Activated CD4-positive, alpha-beta T cell treated with anti-CD3 and anti-CD28 coated beads for 4 hours (primary cell): ENCODE measurements at regions not wholly inside any gene's neighbourhood (a gene's known extent, or its start where the extent isn't known, plus 50 kb on each side); places are given as distances from the start of the nearest gene placed in this dataset.

Source experiments
- DNase-seq, 2 donors: peaks; one replicate each; pipeline ENCODE4 v3.0.0-alpha.2; 2020

DNA sequence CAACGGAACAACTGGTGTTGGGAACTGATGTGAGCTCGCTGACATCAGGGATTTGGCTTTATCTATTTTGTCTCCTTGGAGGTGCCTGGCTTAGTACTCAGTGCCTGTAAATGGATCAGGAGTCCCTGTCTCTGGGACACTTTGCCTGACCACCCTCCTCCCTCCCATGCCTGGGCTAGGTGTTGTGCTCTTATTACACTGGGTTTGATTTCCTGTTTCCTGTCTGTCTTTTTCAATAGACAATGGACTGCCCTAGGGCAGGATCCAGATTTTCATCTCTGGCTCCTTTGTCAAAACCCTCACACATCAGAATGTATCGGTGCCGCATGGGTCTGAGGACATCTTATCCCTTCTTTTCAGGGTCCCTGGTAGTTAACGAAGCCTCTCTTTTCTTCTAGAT, 223.6 kb upstream of the ASIC2 start:
- no peak for DNase-seq

DNA sequence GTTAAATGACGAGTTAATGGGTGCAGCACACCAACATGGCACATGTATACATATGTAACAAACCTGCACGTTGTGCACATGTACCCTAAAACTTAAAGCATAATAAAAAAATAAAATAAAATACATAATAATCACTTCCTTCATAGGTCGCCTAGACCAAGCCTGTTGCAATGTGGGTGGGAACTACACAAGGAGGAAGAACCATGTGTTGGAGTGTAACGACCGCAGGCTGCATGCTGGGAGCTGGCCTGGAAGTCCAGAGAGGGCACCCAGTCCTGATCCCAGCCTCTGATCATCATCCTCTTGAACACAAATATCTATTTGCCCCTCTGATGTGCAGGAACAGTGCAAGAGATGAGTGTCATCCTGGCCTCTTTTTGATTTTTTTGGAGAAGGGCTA, 224.7 kb upstream of the ASIC2 start:
- DNase-seq: no peak

DNA sequence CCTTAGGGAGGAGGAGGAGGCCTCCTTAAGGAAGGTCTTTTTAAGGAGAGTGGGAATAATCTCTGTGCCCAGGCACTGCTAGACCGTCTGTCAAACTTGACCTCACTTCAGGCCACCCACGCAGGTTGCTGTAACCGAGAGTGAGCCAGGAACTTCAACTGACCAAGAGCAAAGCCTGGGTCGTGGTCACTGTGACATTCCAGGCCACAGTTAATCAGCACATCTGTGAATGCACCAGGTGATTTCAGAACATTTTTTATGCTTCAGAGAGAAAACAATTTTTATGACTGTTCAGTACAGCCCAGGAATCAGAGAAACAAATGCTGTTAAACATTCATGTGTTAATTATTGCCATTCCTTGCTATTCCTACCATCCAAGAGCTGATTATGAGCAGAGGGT, 226.6 kb upstream of the ASIC2 start:
- no peak for DNase-seq

DNA sequence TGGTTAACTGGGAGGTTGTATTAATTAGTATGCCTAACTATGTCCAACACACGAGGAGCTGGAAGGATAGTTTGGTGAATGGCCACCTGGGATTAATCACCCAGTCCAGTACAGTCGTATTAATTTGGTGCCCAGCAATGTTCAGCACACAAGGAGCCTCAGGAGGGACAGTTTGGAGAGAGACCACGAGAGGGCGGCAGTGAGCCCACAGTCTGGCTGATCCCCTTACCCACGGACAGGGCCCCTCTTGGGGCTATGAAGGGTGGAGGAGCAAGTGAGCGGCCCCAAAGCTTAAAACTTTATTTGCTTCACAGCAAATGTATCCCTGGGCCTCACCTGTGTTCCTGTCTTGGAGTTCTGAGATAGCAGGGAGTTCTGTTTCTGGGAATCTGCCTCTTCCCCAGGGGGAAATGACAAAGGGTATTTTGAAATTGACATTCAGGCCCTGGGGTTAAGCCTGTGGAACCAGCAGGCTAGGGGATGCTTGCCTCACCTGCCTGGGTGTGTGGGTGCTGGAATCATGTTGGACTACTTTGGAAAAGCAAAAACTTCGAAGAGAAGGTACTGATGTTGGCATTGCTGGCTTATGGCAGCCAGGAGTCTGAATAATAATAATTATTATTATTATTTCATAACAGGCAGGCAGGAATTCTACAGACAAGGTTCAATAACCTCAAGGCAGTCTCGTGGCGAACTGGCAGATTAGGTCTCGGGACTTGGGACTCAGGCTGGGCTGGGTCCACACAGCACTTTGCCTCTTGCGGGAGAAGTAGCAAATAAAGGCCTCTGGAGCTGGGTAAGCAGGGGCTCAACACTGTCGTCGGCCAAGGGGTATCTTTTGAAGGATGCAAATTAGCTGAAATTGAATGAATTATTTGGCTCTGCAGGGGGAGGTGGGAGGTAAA, 227.6 kb upstream of the ASIC2 start:
- DNase-seq: peak in 1 of 2 donors; percentile 23

DNA sequence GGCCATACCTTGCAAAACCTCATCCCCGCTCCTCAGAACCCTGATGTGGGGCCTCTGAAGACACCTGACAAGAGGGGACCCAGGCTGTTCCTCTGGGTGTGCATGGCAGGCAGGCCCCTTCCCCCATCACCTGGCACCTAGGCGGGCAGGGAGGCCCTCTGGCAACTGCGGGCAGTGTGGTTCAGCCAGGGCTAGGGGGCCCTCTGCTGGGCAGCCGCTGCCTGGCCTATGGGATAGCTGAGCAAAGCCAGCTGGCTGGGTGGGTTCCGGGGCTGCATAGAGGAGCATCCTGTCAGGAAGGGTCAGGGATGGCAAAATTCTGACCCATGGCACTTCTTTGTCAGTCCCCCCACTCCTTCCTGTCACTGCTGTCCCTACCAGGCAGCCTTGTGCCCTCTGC, 228.7 kb upstream of the ASIC2 start:
- no peak for DNase-seq

DNA sequence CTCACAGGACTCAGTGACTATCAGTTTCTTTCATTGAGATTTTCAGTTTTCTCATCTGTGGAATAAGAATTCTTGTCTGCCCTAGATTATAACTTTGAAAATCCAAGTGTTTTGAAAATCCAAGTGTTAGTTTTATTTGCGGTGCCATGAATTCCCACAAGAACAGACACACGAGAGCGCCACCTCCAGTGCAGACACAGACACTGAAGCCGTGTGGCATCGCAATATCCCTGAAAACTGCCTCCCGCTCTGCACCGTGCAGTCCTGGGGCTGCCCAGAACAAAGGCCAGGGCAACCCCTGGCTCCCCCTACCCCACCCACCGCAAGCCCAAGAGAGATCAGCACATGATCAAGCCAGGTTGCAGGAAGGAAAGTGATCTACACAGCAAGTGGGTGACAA, 229.5 kb upstream of the ASIC2 start:
- no peak for DNase-seq

DNA sequence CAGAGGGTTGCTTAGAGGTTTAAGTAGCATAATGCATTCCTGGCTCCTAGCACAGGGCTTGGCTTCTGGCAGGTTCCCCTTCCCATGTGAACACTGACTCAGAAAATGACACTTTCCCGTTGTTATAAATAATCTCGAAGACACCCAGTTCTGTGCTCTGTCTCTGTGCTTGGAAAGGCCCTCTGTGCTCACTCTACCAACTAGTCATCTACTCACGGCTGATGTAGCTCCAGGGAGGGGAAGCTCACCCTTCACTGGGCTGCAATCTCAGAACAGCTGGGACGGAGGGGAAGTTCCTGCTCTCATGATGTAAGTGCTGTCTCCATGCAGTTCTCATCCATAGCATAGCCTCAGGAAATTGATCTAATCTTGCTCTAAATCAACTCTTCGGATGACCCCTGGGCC, 230.5 kb upstream of the ASIC2 start:
- DNase-seq: no peak

DNA sequence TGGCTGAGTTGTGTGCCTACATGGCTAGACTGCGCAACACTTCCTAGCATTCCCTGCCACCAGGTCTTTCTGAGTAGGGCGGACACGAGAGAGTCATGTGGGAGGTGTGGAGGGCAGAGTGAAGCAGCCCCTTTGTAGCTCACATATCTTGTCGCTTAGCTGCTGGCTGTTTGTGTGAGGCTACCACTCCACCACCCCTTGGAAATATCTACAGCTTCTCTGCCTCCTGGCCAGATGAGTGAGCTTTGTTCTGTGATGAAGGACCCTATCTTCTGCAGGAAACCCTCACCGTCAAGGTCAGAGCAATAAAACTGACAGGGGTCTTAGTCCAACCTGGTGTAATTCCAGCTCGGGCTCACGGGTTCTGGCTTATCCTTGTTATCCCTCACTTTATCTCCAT, 232.1 kb upstream of the ASIC2 start:
- no peak for DNase-seq

DNA sequence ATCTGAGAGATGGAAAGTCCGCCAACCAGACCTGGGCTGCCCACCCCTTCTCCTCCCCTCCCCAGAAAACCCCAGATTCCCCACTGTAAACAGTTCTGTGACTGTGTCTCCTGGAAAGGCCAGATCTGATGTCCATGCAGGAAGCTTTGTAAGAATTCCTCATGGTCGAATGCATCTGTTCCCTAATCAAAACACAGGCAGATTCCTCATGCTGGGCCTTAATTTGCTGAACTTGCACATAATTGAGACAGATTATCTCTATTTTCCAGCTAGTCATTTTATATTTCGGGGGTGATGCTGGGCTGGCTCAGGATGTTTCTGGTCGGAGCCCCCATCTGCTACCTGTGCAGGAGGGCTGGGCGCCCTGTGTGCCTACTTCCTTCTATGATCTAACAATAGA, 233.6 kb upstream of the ASIC2 start:
- no peak for DNase-seq

DNA sequence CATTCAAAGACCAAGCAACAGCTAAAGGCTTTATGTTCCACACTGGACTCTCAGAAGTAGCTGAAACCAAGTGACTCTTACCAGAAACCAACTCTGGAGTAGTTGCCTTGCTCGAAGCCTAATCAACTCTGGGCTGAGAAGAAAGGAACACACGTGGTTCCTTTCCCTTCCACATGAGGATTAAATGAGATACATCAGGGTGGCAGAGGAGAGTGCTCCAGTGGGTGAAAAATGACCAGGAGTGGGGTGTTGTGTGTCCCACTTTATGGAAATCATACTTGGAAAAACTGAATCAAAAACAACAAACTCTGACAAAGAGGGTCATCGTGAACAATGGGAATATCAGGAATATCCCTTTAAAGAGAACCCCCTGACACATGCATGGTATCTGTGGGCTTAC, 234.2 kb upstream of the ASIC2 start:
- DNase-seq: no peak

DNA sequence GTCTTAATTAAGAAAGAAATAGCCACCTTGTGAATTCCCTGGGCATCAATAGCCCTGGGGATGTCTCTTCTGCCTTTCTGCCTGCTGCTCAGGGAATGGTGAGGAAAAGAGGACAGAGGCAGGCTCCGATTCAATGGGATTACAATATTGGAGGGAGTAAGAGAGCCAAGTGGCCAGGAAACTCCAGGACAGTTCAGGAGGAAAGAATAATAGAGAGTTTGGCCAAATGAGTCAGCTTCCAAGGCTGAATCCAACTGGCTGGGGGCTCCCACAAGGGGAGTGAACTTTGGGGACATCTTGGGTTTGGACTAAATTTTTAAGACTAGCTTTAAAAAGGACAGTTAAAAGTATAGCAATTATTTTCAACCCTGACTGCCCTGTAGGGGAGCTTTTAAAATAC, 235.8 kb upstream of the ASIC2 start:
- no peak for DNase-seq

DNA sequence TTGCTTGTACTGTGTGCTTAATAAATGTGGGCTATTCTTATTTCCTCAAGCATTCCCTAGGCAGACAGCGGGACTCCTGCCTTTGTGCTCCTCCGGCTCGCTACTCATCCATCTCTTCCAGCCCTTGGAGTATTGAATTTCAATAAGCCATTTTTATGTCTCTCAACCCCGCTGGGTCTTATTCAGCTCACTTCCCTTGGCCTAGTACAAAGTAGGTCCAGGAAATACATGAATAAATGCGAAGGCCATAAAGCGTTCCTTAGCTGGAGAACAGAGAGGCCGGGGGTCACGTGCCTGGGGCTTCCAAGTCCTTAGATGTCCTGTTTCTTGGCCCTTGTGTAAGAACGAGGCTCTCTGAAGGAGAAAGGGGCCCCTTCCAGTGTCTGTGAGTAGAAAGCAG, 236.7 kb upstream of the ASIC2 start:
- DNase-seq: no peak

DNA sequence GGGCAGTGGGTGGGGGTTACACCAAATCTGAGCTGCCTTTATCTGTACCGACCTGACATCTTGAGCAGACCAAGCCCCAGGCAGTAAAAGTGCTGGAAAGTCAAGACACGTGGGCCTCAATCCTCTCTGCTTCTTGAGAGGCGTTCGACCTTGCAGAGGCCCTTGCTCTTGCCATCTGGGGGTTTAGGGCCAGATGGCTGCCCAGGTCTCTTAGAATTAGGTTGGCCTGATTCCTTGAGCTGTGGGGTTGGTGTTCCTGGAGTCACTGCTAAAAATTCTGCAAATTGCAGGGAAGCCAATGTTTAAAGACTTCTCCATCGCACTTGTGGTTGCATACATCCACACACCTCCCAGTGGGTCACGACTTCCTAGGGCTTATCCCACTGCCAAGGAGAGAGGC, 238.2 kb upstream of the ASIC2 start:
- no peak for DNase-seq

DNA sequence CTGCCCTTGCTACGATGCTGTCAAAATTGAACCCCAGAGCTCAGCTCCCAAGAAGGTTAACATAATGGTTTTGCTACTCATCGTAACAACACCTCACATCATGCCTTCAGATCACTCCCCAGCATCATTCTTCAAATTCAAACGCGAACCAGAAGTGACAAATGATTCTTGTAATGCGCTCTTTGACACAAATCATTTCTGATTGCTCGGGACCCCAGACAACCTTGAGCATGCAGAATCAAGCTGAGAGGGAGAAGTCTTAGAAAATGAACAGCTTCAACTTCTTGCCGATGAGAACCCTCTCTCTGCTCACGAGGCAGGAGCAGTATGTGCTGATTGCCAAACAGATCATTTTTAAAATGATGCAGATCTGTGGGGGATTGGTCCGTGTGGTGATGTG, 241.0 kb upstream of the ASIC2 start:
- no peak for DNase-seq

DNA sequence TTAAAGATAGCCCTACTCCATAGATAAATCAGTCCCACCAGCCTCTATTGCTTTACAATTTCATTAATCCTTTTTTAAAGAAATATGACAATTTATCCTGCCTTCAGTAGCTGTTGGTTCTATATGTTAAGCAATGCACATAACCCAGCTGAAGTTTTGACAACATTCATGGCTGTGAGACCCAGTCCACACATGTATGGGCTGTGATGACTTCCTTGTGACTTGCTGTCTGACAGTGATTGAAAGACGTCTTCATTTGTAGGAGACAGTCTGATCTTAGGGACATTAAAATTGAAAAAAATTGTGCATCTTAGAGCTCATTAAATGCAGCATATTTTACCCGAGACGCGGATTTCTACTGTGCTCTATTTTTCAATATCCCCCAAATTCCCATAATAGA, 252.0 kb upstream of the ASIC2 start:
- DNase-seq: no peak

DNA sequence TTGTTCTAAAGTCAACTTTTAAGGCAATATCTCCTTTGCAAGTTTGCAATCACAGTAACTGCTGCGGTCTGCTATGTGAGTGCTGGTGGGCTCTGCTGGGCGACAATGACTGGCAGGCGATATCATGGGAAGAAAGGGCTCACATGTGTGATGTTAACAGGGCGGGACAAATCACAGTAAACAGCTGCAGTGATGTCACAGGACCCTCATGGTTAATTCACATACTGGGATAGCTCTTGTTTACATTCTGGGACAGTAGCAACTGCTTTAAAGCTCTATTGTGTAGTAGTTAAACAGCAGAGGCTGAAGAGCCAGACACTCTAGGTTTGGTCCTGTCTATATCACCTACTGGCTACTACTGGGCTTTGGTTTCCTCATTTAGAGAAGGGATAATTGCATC, 257.2 kb upstream of the ASIC2 start:
- DNase-seq: no peak

DNA sequence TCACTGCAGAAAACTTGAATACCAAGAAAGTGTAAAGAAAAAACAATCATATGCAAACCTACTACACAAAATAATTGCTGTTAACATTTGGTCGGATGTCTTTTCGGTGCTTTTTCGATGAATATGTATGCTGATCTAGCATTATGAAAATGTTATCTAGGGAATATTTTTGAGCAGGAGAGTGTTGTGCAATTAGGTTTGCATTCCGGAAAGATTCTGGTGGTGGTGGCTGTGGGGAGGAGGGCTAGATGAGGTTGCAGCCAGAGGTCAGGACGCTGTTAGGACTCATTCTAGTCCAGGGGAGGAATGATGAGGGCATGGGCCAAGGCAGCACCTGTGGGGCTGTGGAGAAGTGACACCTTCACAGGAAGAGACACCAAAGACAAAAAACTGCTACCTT, 258.0 kb upstream of the ASIC2 start:
- DNase-seq: no peak

DNA sequence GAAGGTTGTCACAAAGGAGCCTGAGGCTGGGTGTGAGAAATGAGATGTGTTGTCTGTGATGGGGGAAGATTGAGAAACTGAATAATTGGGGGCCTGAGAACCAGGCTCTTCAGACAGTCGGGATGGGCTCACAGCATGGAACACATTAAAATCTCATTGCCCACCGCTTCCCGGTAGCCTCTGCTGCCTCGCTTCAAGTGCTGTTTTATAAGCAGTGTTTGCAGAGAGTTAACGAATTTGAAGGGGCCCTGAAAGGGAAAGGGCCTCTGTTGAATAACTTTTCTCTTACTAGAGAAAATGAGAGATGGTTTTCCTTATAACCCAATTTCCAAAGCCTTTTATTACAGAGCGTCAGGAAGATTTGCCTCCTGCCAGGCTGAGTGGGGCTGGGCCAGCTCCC, 258.8 kb upstream of the ASIC2 start:
- no peak for DNase-seq

DNA sequence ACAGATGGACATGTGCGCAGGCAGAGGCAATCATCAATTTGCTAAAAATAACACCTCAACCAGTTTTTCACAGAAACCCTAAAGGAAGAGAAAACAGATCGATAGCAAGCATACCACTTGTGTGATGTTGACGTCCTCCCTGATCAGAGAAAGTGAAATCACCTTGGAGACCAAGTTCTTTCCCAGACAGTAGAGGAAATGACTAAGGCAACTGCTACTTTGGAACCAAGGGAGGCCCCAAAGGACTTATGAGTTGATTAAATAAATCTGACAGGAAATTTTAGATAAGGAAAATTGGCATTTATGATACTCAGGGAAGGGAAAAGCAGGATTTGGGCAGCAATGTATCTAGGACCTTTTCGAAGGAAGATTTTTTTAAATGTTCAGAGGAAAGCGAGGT, 267.1 kb upstream of the ASIC2 start:
- no peak for DNase-seq

DNA sequence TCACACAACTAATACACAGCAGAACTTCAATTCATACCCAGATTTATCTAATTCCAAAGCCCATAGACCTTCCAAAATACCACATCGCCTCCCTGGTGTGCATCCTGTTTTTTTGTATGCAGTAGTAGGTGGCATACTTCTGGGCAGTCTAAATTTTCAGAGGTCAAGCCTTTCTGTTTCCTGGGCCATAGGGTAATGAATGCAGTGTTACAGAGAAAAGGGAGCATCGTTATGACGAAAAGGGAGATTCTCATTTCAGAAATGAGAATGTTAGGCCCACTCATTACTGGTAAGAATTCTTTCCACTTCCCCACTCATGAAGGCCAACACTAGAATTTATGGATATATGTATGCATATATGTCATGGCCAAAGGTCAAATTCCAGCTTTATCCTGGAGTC, 267.8 kb upstream of the ASIC2 start:
- DNase-seq: no peak

DNA sequence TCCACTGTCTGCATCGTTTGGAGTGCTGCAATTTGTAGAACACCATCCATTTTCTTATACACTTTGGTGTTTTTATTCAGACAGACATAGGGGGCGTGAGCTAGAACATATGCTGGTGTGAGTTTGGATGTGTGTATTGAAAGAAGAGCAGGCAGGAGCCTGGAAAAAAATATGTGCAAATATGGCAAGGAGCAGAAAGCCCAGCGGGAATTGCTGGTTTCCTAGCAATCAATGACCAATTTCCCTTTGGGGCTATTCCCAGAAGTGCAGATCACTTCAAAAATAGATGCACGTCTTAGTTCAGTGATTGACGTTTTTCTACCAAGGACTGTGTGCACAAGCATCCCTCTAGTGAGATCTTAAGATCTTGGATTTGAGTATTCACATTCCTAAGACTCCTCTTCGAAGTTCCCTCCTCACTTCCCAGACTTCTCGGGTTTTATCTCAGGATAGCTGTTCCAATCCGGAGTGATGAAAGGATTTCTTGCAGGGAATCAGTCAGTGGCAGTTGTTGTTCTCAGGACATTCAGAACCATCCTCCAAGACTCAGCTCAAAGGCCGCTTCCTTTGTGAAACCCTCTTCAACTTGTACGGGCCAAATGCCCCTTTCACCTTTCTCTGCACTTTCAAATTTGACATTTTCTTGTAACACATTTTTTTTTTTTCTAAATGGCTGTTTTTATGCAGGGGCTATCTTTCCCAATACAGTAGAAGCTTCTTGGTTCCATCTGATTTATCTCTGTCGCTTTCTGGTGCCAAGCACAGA, 268.7 kb upstream of the ASIC2 start:
- DNase-seq: no peak

DNA sequence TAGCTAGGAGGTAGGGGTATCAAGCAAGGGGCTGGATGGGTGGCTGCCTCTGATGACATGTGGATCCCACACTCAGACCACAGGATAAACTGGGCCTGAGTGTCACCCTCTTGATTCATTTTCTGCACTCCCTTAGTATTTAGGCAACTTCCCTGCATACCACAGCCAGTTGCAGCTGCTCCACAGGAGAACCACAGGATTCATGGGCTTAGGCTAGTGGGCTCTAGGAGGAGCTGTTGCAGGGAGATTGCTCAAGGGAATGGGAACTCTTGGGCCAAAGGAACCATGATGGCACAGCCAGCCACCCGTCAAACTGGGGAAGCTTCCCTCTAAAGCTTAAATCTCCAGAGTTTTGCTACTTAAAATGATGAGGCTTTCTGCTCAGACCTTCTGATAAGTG, 269.7 kb upstream of the ASIC2 start:
- no peak for DNase-seq

DNA sequence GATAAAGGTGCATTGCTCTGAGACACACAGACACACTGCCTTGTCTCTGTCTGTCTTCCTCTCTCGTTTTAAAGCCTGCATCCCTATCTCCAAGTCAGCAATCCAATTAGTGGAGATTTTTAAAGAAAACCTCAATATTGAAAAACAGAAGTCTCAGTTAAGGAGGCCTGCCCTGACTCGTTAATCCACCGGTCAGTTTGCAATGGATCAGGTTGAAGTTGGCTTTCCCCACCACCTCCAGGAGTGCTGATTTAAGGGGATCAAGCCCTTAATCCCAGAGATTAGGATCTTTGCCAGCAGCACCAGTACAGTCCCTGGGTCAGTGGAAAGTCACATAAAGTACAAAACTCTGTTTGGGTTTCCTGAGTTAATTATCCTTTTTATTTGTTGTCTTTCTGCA, 271.1 kb upstream of the ASIC2 start:
- DNase-seq: no peak

DNA sequence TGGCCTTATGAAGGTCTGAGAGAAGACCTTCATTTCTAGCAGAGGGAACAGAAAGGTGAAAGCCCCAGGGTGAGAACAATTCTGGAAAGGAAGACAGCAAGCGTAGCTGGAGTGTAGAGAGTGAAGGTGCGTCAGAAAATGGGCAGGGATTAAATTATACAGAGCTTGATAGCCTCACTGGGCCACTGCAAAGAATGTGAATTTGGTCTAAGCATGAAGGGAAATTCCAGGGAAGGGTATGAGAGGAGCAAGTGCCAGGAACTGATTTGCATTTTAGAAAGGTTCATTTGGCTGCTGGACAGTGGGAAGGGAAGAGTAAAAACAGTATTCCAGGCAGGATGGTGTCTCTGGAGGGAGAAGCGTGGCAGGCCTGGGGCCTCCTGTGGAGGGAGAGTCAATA, 274.1 kb upstream of the ASIC2 start:
- no peak for DNase-seq

DNA sequence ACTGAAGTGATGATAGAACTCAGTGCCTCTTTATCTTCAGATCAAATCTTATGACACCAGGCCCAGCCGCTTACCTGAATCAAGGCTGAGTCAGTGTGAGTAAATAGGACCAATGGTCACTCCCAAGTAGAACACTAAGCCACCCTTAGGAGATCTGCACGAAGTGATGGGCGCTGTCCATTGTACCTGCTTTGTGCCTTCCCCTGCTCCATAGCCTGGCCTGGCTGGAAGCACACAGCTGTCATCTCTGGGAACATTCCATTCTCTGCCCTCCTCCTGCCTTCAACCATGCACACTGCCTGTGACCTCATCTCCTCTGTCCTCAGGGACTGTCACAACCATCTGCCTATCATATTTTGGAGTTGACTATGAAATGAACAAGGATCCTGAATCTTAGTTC, 279.5 kb upstream of the ASIC2 start:
- DNase-seq: no peak
